Vagina (tissue), 2 donors: ENCODE measurements at regions not wholly inside any gene's neighbourhood (a gene's known extent, or its start where the extent isn't known, plus 50 kb on each side); places are given as distances from the start of the nearest gene placed in this dataset.

Experiments
- CTCF ChIP-seq, 3 experiments: fragments of 450-650 bp in 2 of 3; fragments of 200-600 bp in 1 of 3; sonication (generic) in 1 of 3; IDR thresholded peaks; one replicate each; pipeline ENCODE4 v1.5.1; 2017 to 2019; ENCODE audit warnings: antibody characterized with exemption in 3 of 3, mild to moderate bottlenecking in 2 of 3, moderate library complexity in 2 of 3
- POLR2A ChIP-seq, 2 donors: fragments of 450-650 bp; IDR thresholded peaks; one replicate each; pipeline ENCODE4 v1.6.1; 2017; ENCODE audit warnings: antibody characterized with exemption in 2 of 2, mild to moderate bottlenecking in 2 of 2, moderate library complexity in 2 of 2

GRCh38 chr13:108377646-108378206 lies 108.2 kb downstream of the TNFSF13B start:
- TF ChIP-seq CTCF (IDR thresholded peaks at IDR 0.05) (no peak), POLR2A (IDR thresholded peaks at IDR 0.05) (no peak)
